ENCODE measurements at regions not wholly inside any gene's neighbourhood (a gene's known extent, or its start where the extent isn't known, plus 50 kb on each side); places are given as distances from the start of the nearest gene placed in this dataset.
"Not testable (repeated sequence)": the region's sequence is repeated elsewhere in the genome, so short reads cannot be mapped to it uniquely, and the experiment has no call there.

- DNase-seq (ENCODE audit: low spot score) = no peak
Observed at GRCh38 chr13:63337921-63338320, 1922.3 kb upstream of the PCDH20 start.

- no peak for DNase-seq (ENCODE audit: low spot score)
Observed at GRCh38 chr13:63337041-63337440, 1921.4 kb upstream of the PCDH20 start.

GRCh38 chr13:63336549-63336948, 1920.9 kb upstream of the PCDH20 start:
- DNase-seq (ENCODE audit: low spot score) = no peak

GRCh38 chr13:63327584-63327983, 1911.9 kb upstream of the PCDH20 start:
- DNase-seq (ENCODE audit: low spot score) = no peak

GRCh38 chr13:63323441-63323840, 1907.8 kb upstream of the PCDH20 start:
- DNase-seq (ENCODE audit: low spot score) = no peak

- DNase-seq (ENCODE audit: low spot score) = no peak
Observed at GRCh38 chr13:63311587-63311986, 1895.9 kb upstream of the PCDH20 start.

- no peak for DNase-seq (ENCODE audit: low spot score)
Observed at GRCh38 chr13:63308549-63309165, 1893.0 kb upstream of the PCDH20 start.

GRCh38 chr13:63307228-63307627, 1891.6 kb upstream of the PCDH20 start:
- DNase-seq (ENCODE audit: low spot score) = no peak

GRCh38 chr13:63305641-63306133, 1890.0 kb upstream of the PCDH20 start:
- DNase-seq (ENCODE audit: low spot score) = no peak

GRCh38 chr13:63304497-63304896, 1888.8 kb upstream of the PCDH20 start:
- DNase-seq (ENCODE audit: low spot score) = no peak

- DNase-seq (ENCODE audit: low spot score) = no peak
Observed at GRCh38 chr13:63299866-63300394, 1884.3 kb upstream of the PCDH20 start.

- no peak for DNase-seq (ENCODE audit: low spot score)
Observed at GRCh38 chr13:63297163-63297562, 1881.5 kb upstream of the PCDH20 start.

GRCh38 chr13:63291701-63292100, 1876.1 kb upstream of the PCDH20 start:
- no peak for DNase-seq (ENCODE audit: low spot score)

- no peak for DNase-seq (ENCODE audit: low spot score)
Observed at GRCh38 chr13:63288576-63288975, 1872.9 kb upstream of the PCDH20 start.

- no peak for DNase-seq (ENCODE audit: low spot score)
Observed at GRCh38 chr13:63287926-63288325, 1872.3 kb upstream of the PCDH20 start.

GRCh38 chr13:63285426-63285825, 1869.8 kb upstream of the PCDH20 start:
- no peak for DNase-seq (ENCODE audit: low spot score)

- no peak for DNase-seq (ENCODE audit: low spot score)
Observed at GRCh38 chr13:63279136-63279535, 1863.5 kb upstream of the PCDH20 start.

GRCh38 chr13:63274772-63275171, 1859.1 kb upstream of the PCDH20 start:
- DNase-seq (ENCODE audit: low spot score) = no peak

GRCh38 chr13:63249411-63250187, 1834.0 kb upstream of the PCDH20 start:
- DNase-seq (ENCODE audit: low spot score) = no peak

GRCh38 chr13:63236667-63237396, 1821.2 kb upstream of the PCDH20 start:
- DNase-seq (ENCODE audit: low spot score) = not testable (repeated sequence)

GRCh38 chr13:63218596-63218995, 1802.9 kb upstream of the PCDH20 start:
- not testable (repeated sequence) for DNase-seq (ENCODE audit: low spot score)

GRCh38 chr13:63209330-63210017, 1793.8 kb upstream of the PCDH20 start:
- no peak for DNase-seq (ENCODE audit: low spot score)
